Neural progenitor cell (in vitro differentiated cells): ENCODE measurements at regions not wholly inside any gene's neighbourhood (a gene's known extent, or its start where the extent isn't known, plus 50 kb on each side); places are given as distances from the start of the nearest gene placed in this dataset.

Experiments
- EZH2 ChIP-seq: fragments of 200-600 bp; sonication (generic); IDR thresholded peaks from 2 replicates; pipeline ENCODE4 v1.6.1; 2017; ENCODE audit warnings: antibody characterized with exemption, mild to moderate bottlenecking, moderate library complexity
- TF ChIP-seq, protein P1 (sequence below): fragments of 200-600 bp; sonication (generic); IDR thresholded peaks from 2 replicates; pipeline ENCODE4 v1.5.1; 2017; ENCODE audit warnings: antibody characterized with exemption, mild to moderate bottlenecking

DNA sequence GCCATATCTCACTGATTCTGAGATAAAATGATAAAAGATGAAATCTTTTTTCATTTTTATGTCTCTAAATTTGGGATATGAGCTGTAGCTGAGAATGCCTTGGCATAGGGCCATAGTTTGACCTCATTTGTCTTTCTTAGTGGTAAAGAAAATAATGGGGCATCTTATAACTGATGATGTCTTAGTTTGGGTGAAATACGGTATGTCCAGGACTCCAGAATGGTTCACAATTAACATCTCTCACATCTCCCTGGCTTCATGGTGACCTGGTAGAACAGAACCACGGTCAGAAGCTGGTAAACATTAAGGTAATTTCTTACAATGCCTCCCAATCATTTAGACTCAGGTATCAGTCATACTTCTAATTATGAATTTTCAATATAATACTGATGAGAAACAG, 250.8 kb downstream of the MAT2B start:
- TF ChIP-seq EZH2 = no peak
- TF ChIP-seq, protein P1, sequence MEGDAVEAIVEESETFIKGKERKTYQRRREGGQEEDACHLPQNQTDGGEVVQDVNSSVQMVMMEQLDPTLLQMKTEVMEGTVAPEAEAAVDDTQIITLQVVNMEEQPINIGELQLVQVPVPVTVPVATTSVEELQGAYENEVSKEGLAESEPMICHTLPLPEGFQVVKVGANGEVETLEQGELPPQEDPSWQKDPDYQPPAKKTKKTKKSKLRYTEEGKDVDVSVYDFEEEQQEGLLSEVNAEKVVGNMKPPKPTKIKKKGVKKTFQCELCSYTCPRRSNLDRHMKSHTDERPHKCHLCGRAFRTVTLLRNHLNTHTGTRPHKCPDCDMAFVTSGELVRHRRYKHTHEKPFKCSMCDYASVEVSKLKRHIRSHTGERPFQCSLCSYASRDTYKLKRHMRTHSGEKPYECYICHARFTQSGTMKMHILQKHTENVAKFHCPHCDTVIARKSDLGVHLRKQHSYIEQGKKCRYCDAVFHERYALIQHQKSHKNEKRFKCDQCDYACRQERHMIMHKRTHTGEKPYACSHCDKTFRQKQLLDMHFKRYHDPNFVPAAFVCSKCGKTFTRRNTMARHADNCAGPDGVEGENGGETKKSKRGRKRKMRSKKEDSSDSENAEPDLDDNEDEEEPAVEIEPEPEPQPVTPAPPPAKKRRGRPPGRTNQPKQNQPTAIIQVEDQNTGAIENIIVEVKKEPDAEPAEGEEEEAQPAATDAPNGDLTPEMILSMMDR = no peak
